ENCODE measurements at regions not wholly inside any gene's neighbourhood (a gene's known extent, or its start where the extent isn't known, plus 50 kb on each side); places are given as distances from the start of the nearest gene placed in this dataset.

GRCh38 chrX:39765327-39765726 is 332.4 kb downstream of the BCOR start:
- DNase-seq (ENCODE audit: low spot score) = no peak
- TF ChIP-seq, protein P1, sequence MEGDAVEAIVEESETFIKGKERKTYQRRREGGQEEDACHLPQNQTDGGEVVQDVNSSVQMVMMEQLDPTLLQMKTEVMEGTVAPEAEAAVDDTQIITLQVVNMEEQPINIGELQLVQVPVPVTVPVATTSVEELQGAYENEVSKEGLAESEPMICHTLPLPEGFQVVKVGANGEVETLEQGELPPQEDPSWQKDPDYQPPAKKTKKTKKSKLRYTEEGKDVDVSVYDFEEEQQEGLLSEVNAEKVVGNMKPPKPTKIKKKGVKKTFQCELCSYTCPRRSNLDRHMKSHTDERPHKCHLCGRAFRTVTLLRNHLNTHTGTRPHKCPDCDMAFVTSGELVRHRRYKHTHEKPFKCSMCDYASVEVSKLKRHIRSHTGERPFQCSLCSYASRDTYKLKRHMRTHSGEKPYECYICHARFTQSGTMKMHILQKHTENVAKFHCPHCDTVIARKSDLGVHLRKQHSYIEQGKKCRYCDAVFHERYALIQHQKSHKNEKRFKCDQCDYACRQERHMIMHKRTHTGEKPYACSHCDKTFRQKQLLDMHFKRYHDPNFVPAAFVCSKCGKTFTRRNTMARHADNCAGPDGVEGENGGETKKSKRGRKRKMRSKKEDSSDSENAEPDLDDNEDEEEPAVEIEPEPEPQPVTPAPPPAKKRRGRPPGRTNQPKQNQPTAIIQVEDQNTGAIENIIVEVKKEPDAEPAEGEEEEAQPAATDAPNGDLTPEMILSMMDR (IDR thresholded peaks at IDR 0.05) = no peak
- no peak for ATAC-seq (ENCODE audit: low FRiP score)

DNA sequence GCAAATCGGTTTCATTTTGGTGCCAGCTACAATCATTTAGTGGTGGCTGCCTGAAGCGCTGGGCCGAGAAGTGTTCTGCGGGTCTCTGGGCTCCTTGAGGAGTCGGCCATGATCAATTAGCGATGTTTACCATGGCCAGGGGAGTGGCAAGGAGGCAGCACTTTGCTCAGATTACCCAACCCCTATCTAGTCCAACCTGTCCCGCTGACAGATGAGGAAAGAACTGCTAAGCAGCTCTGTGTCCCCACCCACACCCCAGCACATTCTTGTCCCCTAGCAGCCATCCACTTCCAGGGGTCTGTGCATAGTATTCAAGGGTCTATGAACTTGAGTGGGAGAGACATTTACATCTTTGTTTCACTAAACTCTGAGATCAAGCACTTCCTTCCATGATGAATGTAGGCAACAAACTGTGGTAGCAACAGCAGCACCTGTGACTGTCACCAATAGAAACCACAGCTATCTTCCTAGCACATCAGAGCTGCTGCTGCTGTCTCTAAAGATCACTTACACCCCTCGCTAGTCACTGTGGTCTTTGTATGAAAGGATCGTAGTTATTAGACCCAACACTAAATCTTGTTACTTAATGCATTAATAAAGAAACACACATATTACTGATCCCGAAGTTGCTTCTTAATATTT is 331.6 kb downstream of the BCOR start:
- ATAC-seq (ENCODE audit: low FRiP score) (no peak), DNase-seq (ENCODE audit: low spot score) (no peak)
- TF ChIP-seq, protein P1 (IDR thresholded peaks at IDR 0.05) = no peak

DNA sequence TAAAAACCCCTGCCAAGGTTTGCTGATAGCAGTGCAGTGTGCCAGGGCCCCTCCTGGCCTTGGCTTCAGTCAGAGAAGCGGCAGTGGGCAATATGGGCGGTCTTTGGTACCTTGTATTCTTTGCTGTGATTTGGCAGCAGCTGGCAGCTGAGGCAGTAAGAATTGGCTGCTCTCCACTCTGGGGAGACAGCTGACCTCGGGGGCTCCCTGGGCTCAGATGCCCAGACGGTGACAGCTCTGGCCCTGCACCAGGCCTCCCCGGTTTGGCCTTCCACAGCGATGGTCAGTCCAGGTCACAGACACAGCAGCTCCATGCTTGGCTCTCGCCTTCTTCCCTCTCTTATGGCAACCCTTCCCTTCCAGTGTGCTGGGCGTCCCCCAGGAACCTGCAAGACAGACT is 330.9 kb downstream of the BCOR start:
- no peak for ATAC-seq (ENCODE audit: low FRiP score)

GRCh38 chrX:39767446-39767845 is 330.3 kb downstream of the BCOR start:
- no peak for DNase-seq (ENCODE audit: low spot score)
- ATAC-seq (ENCODE audit: low FRiP score) = no peak

More for the DNA sequence above, 330.9 kb downstream of the BCOR start:
- TF ChIP-seq, protein P1 (IDR thresholded peaks at IDR 0.05) = no peak
- DNase-seq (ENCODE audit: low spot score) = no peak

DNA sequence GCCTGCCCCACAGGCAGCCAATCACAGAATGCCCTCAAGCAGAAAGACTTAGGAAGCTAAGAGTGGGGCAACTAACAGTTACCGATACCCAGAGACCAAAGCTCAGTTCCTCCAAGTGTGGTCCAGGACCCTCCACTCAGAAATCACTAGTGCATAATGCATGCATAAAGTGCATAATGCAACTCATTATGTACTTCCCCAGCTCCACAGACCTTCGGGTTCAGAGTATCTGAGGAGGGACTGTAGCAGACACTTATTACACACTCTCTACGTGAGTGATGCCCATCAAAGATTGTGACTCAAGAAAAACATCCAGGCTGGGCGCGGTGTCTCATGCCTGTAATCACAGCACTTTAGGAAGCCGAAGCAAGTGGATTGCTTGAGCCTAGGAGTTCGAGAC is 328.0 kb downstream of the BCOR start:
- DNase-seq (ENCODE audit: low spot score) = no peak
- no peak for ATAC-seq (ENCODE audit: low FRiP score)
- TF ChIP-seq, protein P1 (IDR thresholded peaks at IDR 0.05) = no peak

More at GRCh38 chrX:39767446-39767845, 330.3 kb downstream of the BCOR start:
- TF ChIP-seq, protein P1 (IDR thresholded peaks at IDR 0.05) = no peak

- ATAC-seq (ENCODE audit: low FRiP score) (no peak), DNase-seq (ENCODE audit: low spot score) (no peak)
- TF ChIP-seq, protein P1 (IDR thresholded peaks at IDR 0.05) = no peak
Observed at GRCh38 chrX:39771089-39771488, 326.7 kb downstream of the BCOR start.

DNA sequence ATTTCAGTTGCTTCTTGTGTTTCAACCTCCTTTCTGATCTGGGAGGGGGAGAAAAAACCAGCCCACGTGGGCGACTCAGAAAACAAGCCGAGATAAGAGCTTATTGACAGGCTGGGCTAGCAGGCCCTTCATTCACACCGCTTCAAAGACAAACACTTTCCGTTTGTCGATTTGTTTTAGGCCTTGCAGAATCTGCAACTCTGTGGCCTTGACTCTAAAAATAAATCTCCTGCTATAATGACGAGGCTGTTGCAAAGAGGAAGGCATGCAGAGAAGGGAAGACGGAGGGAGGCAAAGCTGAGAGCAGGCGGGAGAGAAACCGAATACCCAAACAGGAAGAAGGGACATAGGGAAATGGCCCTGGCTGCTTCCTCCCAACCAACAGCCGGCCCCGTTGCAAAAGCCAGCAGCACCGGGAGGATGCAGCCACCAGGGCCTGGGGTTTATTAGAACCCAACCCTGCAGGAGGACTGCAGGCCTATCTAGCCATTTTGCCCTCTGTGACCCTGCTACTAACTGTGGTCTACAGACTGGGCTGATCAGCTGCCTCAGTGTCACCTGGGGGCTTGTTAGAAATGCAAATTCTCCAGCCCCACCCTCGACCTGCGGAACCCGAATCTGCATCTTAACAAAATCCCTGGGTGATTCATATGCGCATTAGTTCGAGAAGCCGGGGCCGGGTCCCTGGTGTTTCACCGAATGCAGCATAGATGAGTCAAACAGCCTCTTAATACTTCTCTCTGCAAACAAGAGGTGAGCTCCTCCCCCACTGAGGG is 325.5 kb downstream of the BCOR start:
- DNase-seq (ENCODE audit: low spot score) (no peak), ATAC-seq (ENCODE audit: low FRiP score) (no peak)
- TF ChIP-seq, protein P1 (IDR thresholded peaks at IDR 0.05) = no peak
